DND-41 (cell line): ENCODE measurements at regions not wholly inside any gene's neighbourhood (a gene's known extent, or its start where the extent isn't known, plus 50 kb on each side); places are given as distances from the start of the nearest gene placed in this dataset.

ENCODE experiments used
- ATAC-seq: fragments of 200-7000 bp; cut with Tn5 transposase; 3 replicates; pipeline ENCODE4 v1.9.1; 2021; ENCODE audit warnings: low read depth; ENCODE audit not compliant: insufficient read depth
- DNase-seq: peaks from one replicate; pipeline ENCODE4 v3.0.0-alpha.2; 2020
- H2AFZ ChIP-seq: 2 replicates; pipeline ENCODE4 v1.6.0; 2012; ENCODE audit warnings: low read depth, low read length
- H3K27ac ChIP-seq: 2 replicates; pipeline ENCODE4 v1.5.1; 2012; ENCODE audit warnings: low read length, inconsistent platforms
- H3K27me3 ChIP-seq: fragments of 200-600 bp; sonication (generic); 2 replicates; pipeline ENCODE4 v1.6.0; 2012; ENCODE audit warnings: low read length, mild to moderate bottlenecking, inconsistent platforms; ENCODE audit not compliant: insufficient read depth, poor library complexity
- H3K36me3 ChIP-seq: 2 replicates; pipeline ENCODE4 v1.5.1; 2012; ENCODE audit warnings: low read length, inconsistent platforms; ENCODE audit not compliant: insufficient read depth
- H3K4me1 ChIP-seq: 2 replicates; pipeline ENCODE4 v1.5.1; 2012; ENCODE audit warnings: mild to moderate bottlenecking, low read length; ENCODE audit not compliant: insufficient read depth
- H3K4me2 ChIP-seq: 2 replicates; pipeline ENCODE4 v1.6.0; 2012; ENCODE audit warnings: mild to moderate bottlenecking, moderate library complexity, low read length, inconsistent platforms; ENCODE audit not compliant: insufficient read depth
- H3K4me3 ChIP-seq, 2 experiments: fragments of 200-600 bp in 1 of 2; shearing (Covaris generic) in 1 of 2; 2 replicates each; pipeline ENCODE4 v1.5.1; 2012 to 2016; ENCODE audit warnings: inconsistent platforms in 2 of 2, low read length in 2 of 2, mild to moderate bottlenecking in 2 of 2, low read depth in 1 of 2, moderate library complexity in 1 of 2
- H3K79me2 ChIP-seq: 2 replicates; pipeline ENCODE4 v1.6.0; 2012; ENCODE audit warnings: low read length, inconsistent platforms; ENCODE audit not compliant: insufficient read depth
- H3K9ac ChIP-seq: 2 replicates; pipeline ENCODE4 v1.6.0; 2012; ENCODE audit warnings: low read depth, mild to moderate bottlenecking, inconsistent platforms, low read length, moderate library complexity
- H3K9me3 ChIP-seq: 2 replicates; pipeline ENCODE4 v1.5.1; 2012; ENCODE audit warnings: low read length, moderate library complexity, mild to moderate bottlenecking, inconsistent platforms; ENCODE audit not compliant: insufficient read depth, severe bottlenecking
- H4K20me1 ChIP-seq: 2 replicates; pipeline ENCODE4 v1.6.0; 2012; ENCODE audit warnings: low read length; ENCODE audit not compliant: insufficient read depth
- EZH2 ChIP-seq: IDR thresholded peaks from 3 replicates; pipeline ENCODE4 v1.6.1; 2012; ENCODE audit warnings: borderline replicate concordance, low read depth, mild to moderate bottlenecking, moderate library complexity, low read length, inconsistent platforms; ENCODE audit not compliant: severe bottlenecking
- TF ChIP-seq, protein P1 (sequence below): IDR thresholded peaks from 2 replicates; pipeline ENCODE4 v1.5.1; 2012; ENCODE audit warnings: borderline replicate concordance, low read length, moderate library complexity, mild to moderate bottlenecking; ENCODE audit not compliant: poor library complexity, severe bottlenecking; ENCODE audit errors: extremely low read depth

DNA sequence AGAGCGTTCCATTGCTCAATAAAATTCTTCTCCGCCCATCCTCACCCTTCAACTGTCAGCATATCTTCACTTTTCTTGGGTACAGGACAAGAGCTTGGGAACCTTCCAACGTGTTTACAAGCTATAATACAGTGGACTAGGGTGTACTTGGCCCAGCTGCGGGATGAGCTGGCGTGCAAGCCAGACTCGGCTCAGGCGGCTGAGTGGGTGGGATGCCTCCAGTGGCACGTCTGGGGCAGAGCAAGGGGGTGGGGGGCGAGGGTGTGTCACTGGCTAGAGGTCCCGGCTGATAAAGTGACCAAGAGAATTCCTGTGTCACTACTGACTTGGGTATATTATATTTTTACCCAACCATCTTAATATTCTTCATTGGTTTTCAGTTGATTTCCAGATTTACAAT is 179.7 kb downstream of the EVA1A start:
- TF ChIP-seq, protein P1, sequence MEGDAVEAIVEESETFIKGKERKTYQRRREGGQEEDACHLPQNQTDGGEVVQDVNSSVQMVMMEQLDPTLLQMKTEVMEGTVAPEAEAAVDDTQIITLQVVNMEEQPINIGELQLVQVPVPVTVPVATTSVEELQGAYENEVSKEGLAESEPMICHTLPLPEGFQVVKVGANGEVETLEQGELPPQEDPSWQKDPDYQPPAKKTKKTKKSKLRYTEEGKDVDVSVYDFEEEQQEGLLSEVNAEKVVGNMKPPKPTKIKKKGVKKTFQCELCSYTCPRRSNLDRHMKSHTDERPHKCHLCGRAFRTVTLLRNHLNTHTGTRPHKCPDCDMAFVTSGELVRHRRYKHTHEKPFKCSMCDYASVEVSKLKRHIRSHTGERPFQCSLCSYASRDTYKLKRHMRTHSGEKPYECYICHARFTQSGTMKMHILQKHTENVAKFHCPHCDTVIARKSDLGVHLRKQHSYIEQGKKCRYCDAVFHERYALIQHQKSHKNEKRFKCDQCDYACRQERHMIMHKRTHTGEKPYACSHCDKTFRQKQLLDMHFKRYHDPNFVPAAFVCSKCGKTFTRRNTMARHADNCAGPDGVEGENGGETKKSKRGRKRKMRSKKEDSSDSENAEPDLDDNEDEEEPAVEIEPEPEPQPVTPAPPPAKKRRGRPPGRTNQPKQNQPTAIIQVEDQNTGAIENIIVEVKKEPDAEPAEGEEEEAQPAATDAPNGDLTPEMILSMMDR, result no peak
- TF ChIP-seq EZH2, result no peak
- no peak for ATAC-seq

GRCh38 chr2:75379476-75380210 is 180.3 kb upstream of the TACR1 start:
- Histone ChIP-seq H3K36me3 (no peaks in the 10 kb centered on the region), H3K9ac (no peak overlapping the region), H3K9me3 (peaks cover under 1% of the 10 kb centered on the region), H4K20me1 (no peaks in the 10 kb centered on the region), H3K4me3 (no peak overlapping the region), H3K27me3 (no peaks in the 10 kb centered on the region), H3K4me1 (peaks cover 4% of the 10 kb centered on the region), H3K79me2 (no peaks in the 10 kb centered on the region), H2AFZ (no peak overlapping the region), H3K4me2 (no peak overlapping the region), H3K27ac (no peak overlapping the region)
- TF ChIP-seq, protein P1, result no peak
- no peak for TF ChIP-seq EZH2
- ATAC-seq (no peak), DNase-seq (no peak)

More for the DNA sequence above, 179.7 kb downstream of the EVA1A start:
- no peak overlapping the region for H3K4me3 ChIP-seq
- no peak overlapping the region for H2AFZ ChIP-seq
- H3K4me1 ChIP-seq, result no peaks in the 10 kb centered on the region
- peaks cover 6% of the 10 kb centered on the region for H3K9me3 ChIP-seq
- H3K9ac ChIP-seq, result no peak overlapping the region
- no peaks in the 10 kb centered on the region for H3K36me3 ChIP-seq
- H3K4me2 ChIP-seq, result no peak overlapping the region
- no peaks in the 10 kb centered on the region for H3K79me2 ChIP-seq
- no peaks in the 10 kb centered on the region for H3K27me3 ChIP-seq
- DNase-seq, result no peak
- no peaks in the 10 kb centered on the region for H4K20me1 ChIP-seq
- H3K27ac ChIP-seq, result no peak overlapping the region

DNA sequence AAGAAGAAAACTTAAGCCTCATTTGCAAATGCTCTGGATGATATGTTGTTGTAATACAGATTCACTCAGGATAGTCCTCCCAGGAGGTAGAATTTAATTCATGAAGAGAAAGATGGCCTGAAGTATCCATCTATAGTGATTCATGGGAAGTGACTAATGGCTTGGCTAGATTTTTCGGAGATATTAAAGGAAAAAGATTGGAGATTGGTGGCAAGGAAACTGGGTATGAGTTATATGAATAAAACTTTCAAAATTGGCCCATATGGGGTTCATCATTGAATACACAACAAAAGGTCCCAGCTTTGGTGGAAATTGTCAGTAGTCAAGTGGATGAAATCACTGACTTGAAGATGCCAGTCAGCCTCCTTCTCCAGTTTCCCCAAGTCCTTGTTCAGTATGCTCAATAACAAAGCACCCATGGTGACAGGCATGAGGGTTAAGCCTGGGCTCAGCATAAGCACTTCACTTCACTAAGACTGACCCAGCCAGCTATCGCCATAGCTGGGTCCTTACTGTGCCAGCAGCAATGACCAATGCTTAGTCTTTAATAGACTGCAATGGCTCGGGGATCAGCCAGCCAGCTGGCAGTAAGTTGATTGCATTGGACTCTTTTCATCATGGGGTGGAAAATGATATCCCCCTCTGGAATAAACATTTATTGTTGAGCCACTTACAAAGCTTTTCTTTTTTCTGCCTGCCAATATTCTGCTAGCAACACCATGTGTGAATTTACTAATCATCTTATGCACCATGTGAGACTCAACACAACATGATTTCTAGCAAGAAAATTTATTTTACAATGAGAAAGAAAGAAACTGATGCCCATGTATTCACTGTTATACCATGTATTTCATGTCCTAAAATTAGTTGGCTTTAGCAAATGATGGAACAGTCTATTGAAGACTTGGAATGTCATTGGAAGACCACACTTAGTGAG is 176.6 kb upstream of the TACR1 start:
- Histone ChIP-seq H3K27ac (no peak overlapping the region), H3K4me3 (no peak overlapping the region), H3K79me2 (no peaks in the 10 kb centered on the region), H3K36me3 (no peaks in the 10 kb centered on the region), H2AFZ (no peak overlapping the region), H3K9ac (no peak overlapping the region), H3K27me3 (no peaks in the 10 kb centered on the region), H4K20me1 (no peaks in the 10 kb centered on the region), H3K4me2 (no peak overlapping the region), H3K4me1 (peaks cover 11% of the 10 kb centered on the region), H3K9me3 (peaks cover 3% of the 10 kb centered on the region)
- TF ChIP-seq, protein P1, result no peak
- no peak for TF ChIP-seq EZH2
- no peak for ATAC-seq
- no peak for DNase-seq
